Caco-2 (cell line): ENCODE measurements at regions not wholly inside any gene's neighbourhood (a gene's known extent, or its start where the extent isn't known, plus 50 kb on each side); places are given as distances from the start of the nearest gene placed in this dataset.

Experiments used
- BruUV-seq: library from RNA; stranded (reverse); fragments of 400-500 nt; replicated peaks from 2 replicates; lab custom pipeline; 2021; lab: Mats Ljungman, UMichigan
- CTCF ChIA-PET: fragments of 300-600 bp; sonication (Branson Sonifier 250); formaldehyde crosslinking; loops from one replicate; lab custom pipeline; 2022; ENCODE audit warnings: antibody characterized with exemption; lab: Charles Lee
- POLR2A ChIA-PET: fragments of 300-600 bp; sonication (Branson Sonifier 250); formaldehyde crosslinking; loops from one replicate; lab custom pipeline; 2022; ENCODE audit warnings: antibody characterized with exemption; lab: Charles Lee
- DNase-seq, 2 experiments: peaks; one replicate each; pipeline versions ENCODE4 v3.0.0 to v3.0.0-alpha.2; 2020 to 2022
- H3K27me3 ChIP-seq: replicated peaks from 2 replicates; pipeline ENCODE4 v1.6.0; 2011; ENCODE audit warnings: low read length; ENCODE audit not compliant: control insufficient read depth, insufficient read depth
- H3K36me3 ChIP-seq: 2 replicates; pipeline ENCODE4 v1.5.1; 2011; ENCODE audit warnings: low read length; ENCODE audit not compliant: control insufficient read depth, insufficient read depth
- H3K4me1 ChIP-seq: fragments of 250-450 bp; sonication (Bioruptor Pico); 2 replicates; pipeline ENCODE4 v1.5.1; 2020; ENCODE audit warnings: mild to moderate bottlenecking
- H3K4me3 ChIP-seq: 2 replicates; pipeline ENCODE4 v1.5.1; 2011; ENCODE audit warnings: low read depth, mild to moderate bottlenecking, control low read depth, low read length
- H3K9me3 ChIP-seq: fragments of 250-450 bp; sonication (Bioruptor Pico); 2 replicates; pipeline ENCODE4 v1.5.1; 2020; ENCODE audit warnings: mild to moderate bottlenecking, moderate library complexity
- H3K27ac Mint-ChIP-seq: one replicate; pipeline ENCODE4 v1.8.0; 2022; ENCODE audit warnings: mixed read lengths; ENCODE audit not compliant: unreplicated experiment
- H3K27me3 Mint-ChIP-seq: one replicate; pipeline ENCODE4 v1.8.0; 2022; ENCODE audit warnings: mixed read lengths; ENCODE audit not compliant: insufficient read depth, unreplicated experiment
- H3K36me3 Mint-ChIP-seq: one replicate; pipeline ENCODE4 v1.8.0; 2022; ENCODE audit warnings: mild to moderate bottlenecking, mixed read lengths; ENCODE audit not compliant: insufficient read depth, unreplicated experiment
- H3K4me1 Mint-ChIP-seq: one replicate; pipeline ENCODE4 v1.8.0; 2022; ENCODE audit warnings: low read depth, mixed read lengths; ENCODE audit not compliant: unreplicated experiment
- H3K4me3 Mint-ChIP-seq: one replicate; pipeline ENCODE4 v1.8.0; 2022; ENCODE audit warnings: mild to moderate bottlenecking, moderate library complexity, mixed read lengths; ENCODE audit not compliant: unreplicated experiment
- H3K9me3 Mint-ChIP-seq: one replicate; pipeline ENCODE4 v1.8.0; 2022; ENCODE audit warnings: mixed read lengths; ENCODE audit not compliant: unreplicated experiment
- CTCF ChIP-seq, 2 experiments: fragments of 200-600 bp in 1 of 2; IDR thresholded peaks; 1 replicate in 1 of 2; 2 replicates in 1 of 2; pipeline versions ENCODE4 v1.5.1 to v1.8.0; 2011 to 2022; ENCODE audit warnings: antibody characterized with exemption in 1 of 2, control low read depth in 1 of 2, inconsistent platforms in 1 of 2, low read depth in 1 of 2, low read length in 1 of 2, mild to moderate bottlenecking in 1 of 2, moderate library complexity in 1 of 2; ENCODE audit not compliant: insufficient read depth in 1 of 2, severe bottlenecking in 1 of 2, unreplicated experiment in 1 of 2
- intact Hi-C: fragments of 100-400 bp; cut with micrococcal nuclease; formaldehyde crosslinking; loops from one replicate; pipeline ENCODE4 v1.10.0; 2022; ENCODE audit not compliant: unreplicated experiment

DNA sequence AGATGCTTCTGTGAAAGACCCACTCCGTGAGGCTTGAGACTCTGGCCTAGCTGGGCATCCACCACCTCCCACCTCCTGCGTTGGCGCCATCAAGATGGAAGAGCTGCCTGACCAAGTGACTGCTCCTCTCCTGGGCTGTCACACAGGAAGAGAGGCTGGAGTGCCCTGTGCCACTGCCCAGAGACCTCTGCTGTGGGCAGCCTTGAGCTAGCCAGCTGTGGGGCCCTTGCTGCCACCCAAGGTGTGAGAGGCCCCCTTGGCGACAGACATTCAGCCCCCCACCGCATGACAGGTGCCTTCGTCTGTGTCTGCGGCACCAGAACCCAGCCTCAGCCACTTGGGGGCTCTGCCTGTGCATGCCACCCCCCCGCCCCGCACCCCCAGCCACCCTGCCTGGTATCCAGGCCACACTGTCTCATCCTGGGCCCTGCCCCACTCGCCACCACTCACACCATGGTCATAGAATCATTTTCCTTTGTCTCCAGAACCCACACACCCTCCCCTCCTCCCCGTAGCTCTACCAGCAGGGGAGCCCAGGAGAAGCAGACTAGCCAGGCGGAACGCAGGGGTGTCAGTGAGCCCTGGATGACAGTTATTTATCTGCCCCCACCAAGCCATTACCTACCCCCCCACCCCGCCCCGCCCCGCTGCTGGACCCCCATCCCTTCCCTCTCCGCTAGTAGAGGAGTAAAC, 120.9 kb upstream of the LHX1 start:
- Mint-ChIP-seq H3K4me3 (no peak overlapping the region), H3K36me3 (no peaks in the 10 kb centered on the region), H3K4me1 (no peaks in the 10 kb centered on the region), H3K27me3 (peaks cover 32% of the 10 kb centered on the region), H3K9me3 (no peaks in the 10 kb centered on the region), H3K27ac (no peak overlapping the region)
- intact Hi-C loops: no loop called here
- H3K27me3 ChIP-seq: peaks cover 4% of the 10 kb centered on the region
- TF ChIP-seq CTCF (IDR thresholded peaks at IDR 0.05; ENCODE audit: insufficient read depth in 1 of 2, low read depth in 1 of 2, low read length in 1 of 2, severe bottlenecking in 1 of 2, unreplicated experiment in 1 of 2): no peak
- POLR2A ChIA-PET: no interaction called here
- no peaks in the 10 kb centered on the region for H3K4me1 ChIP-seq
- no TSS peak for BruUV-seq
- H3K4me3 ChIP-seq: no peak overlapping the region
- DNase-seq: no peak
- no peaks in the 10 kb centered on the region for H3K36me3 ChIP-seq
- CTCF ChIA-PET: no interaction called here
- no peaks in the 10 kb centered on the region for H3K9me3 ChIP-seq

GRCh38 chr17:36816907-36817288, 120.4 kb upstream of the LHX1 start:
- intact Hi-C loops: no loop called here
- Mint-ChIP-seq H3K4me1 (no peaks in the 10 kb centered on the region), H3K27me3 (peaks cover 33% of the 10 kb centered on the region), H3K9me3 (no peaks in the 10 kb centered on the region), H3K4me3 (no peak overlapping the region), H3K27ac (no peak overlapping the region), H3K36me3 (no peaks in the 10 kb centered on the region)
- Histone ChIP-seq H3K4me1 (no peaks in the 10 kb centered on the region), H3K36me3 (no peaks in the 10 kb centered on the region), H3K27me3 (peaks cover 4% of the 10 kb centered on the region), H3K4me3 (no peak overlapping the region), H3K9me3 (no peaks in the 10 kb centered on the region)
- DNase-seq: no peak
- BruUV-seq: no TSS peak
- CTCF ChIA-PET: no interaction called here
- TF ChIP-seq CTCF (IDR thresholded peaks at IDR 0.05; ENCODE audit: insufficient read depth in 1 of 2, low read depth in 1 of 2, low read length in 1 of 2, severe bottlenecking in 1 of 2, unreplicated experiment in 1 of 2): no peak
- POLR2A ChIA-PET: no interaction called here

DNA sequence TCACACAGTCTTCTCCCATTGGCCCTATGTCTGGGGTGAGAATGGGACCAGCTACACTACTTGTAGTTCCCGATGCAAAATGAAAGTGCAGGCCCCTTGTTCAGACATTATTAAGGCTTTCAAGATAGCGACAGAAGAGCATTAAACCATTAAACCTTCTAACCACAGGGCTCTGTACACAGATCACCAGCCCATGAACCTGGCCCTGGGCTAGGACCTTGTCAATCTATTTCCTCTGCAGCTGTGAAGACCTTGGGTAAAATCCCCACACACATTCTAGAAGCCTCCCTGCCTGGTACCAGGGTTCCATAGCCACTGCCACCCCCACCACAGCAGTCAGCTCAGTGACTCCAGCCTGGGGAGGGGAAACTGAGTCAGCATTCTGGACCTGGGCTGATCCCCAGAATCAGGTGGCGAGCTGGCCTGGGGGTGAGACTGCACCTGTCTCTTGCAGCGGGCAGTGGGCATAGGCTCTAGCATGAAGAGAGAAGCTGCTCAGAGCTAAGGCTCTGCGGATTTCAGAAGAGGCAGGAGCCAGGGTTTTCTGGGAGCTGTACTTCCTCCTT, 119.7 kb upstream of the LHX1 start:
- H3K4me1 ChIP-seq: no peaks in the 10 kb centered on the region
- H3K9me3 Mint-ChIP-seq: no peaks in the 10 kb centered on the region
- no peak for TF ChIP-seq CTCF (IDR thresholded peaks at IDR 0.05; ENCODE audit: insufficient read depth in 1 of 2, low read depth in 1 of 2, low read length in 1 of 2, severe bottlenecking in 1 of 2, unreplicated experiment in 1 of 2)
- peaks cover 4% of the 10 kb centered on the region; the same call in 1 of the 2 replicates for H3K27me3 ChIP-seq
- DNase-seq: no peak
- H3K36me3 Mint-ChIP-seq: no peaks in the 10 kb centered on the region
- H3K36me3 ChIP-seq: no peaks in the 10 kb centered on the region
- H3K27ac Mint-ChIP-seq: no peak overlapping the region
- intact Hi-C loops: no loop called here
- peaks cover 29% of the 10 kb centered on the region for H3K27me3 Mint-ChIP-seq
- no peak overlapping the region for H3K4me3 ChIP-seq
- no peaks in the 10 kb centered on the region for H3K4me1 Mint-ChIP-seq
- BruUV-seq: no TSS peak
- no peak overlapping the region for H3K4me3 Mint-ChIP-seq
- POLR2A ChIA-PET: no interaction called here
- H3K9me3 ChIP-seq: no peaks in the 10 kb centered on the region
- CTCF ChIA-PET: interaction anchor here (0.6 kb wide), 1 partner anchor 188 kb away, joined by 3 read pairs; no protein-coding TSS in a partner anchor
